HepG2 (cell line): ENCODE measurements at regions not wholly inside any gene's neighbourhood (a gene's known extent, or its start where the extent isn't known, plus 50 kb on each side); places are given as distances from the start of the nearest gene placed in this dataset.

Experiments used
- ATAC-seq: fragments of 200-7000 bp; cut with Tn5 transposase; 3 replicates; pipeline ENCODE4 v1.9.1; 2020; ENCODE audit warnings: mild to moderate bottlenecking, moderate library complexity
- BruUV-seq: library from RNA; stranded (reverse); fragments of 400-500 nt; replicated peaks from 2 replicates; lab custom pipeline; 2021; lab: Mats Ljungman, UMichigan
- CTCF ChIA-PET: fragments of 300-600 bp; formaldehyde crosslinking; extraction: SDS; loops from one replicate; lab custom pipeline; 2021; ENCODE audit warnings: low total read pairs, inconsistent platforms, low intra/inter-chr PET ratio; lab: Yijun Ruan, JAX
- POLR2A ChIA-PET: fragments of 350-600 bp; sonication (Branson Sonifier 250); formaldehyde crosslinking; loops from one replicate; lab custom pipeline; 2020; ENCODE audit warnings: antibody characterized with exemption, inconsistent platforms; lab: Yijun Ruan, JAX
- DNase-seq: peaks from one replicate; pipeline ENCODE4 v3.0.0-alpha.2; 2015; ENCODE audit warnings: low spot score
- FAIRE-seq: peaks from 3 replicates; lab custom pipeline; 2011; peaks lifted over from hg19 to GRCh38; lab: Jason Lieb, UNC
- H2AFZ ChIP-seq: one replicate; pipeline ENCODE4 v1.6.1; 2011; ENCODE audit warnings: low read length, inconsistent platforms
- H3K27ac ChIP-seq: fragments of 300-600 bp; 3 replicates; pipeline ENCODE4 v1.8.0; 2011; ENCODE audit warnings: mixed run types, mild to moderate bottlenecking, mixed read lengths, low read length, inconsistent platforms; ENCODE audit not compliant: insufficient read depth; ENCODE audit errors: extremely low read length
- H3K27me3 ChIP-seq, 2 experiments: fragments of 200-600 bp in 1 of 2; 2 replicates in 1 of 2; 3 replicates in 1 of 2; pipeline versions ENCODE4 v1.6.0 to v1.8.0; 2011; ENCODE audit warnings: low read length in 2 of 2, mild to moderate bottlenecking in 2 of 2, moderate library complexity in 2 of 2, inconsistent platforms in 1 of 2; ENCODE audit not compliant: insufficient read depth in 2 of 2, control insufficient read depth in 1 of 2
- H3K36me3 ChIP-seq, 2 experiments: fragments of 200-600 bp in 1 of 2; replicated peaks in 1 of 2; 2 replicates in 1 of 2; 3 replicates in 1 of 2; pipeline versions ENCODE4 v1.5.1 to v1.8.0; 2011; ENCODE audit warnings: low read length in 2 of 2, inconsistent platforms in 1 of 2; ENCODE audit not compliant: insufficient read depth in 2 of 2, control insufficient read depth in 1 of 2
- H3K4me1 ChIP-seq: 2 replicates; pipeline ENCODE4 v1.5.1; 2012; ENCODE audit warnings: low read length, inconsistent platforms; ENCODE audit not compliant: insufficient read depth
- H3K4me2 ChIP-seq: 2 replicates; pipeline ENCODE4 v1.6.0; 2011; ENCODE audit warnings: low read depth, low read length, inconsistent platforms
- H3K4me3 ChIP-seq, 3 experiments: fragments of 200-600 bp in 1 of 3; sonication (generic), shearing (Covaris generic) in 1 of 3; replicated peaks in 1 of 3; 2 replicates each; pipeline ENCODE4 v1.5.1; 2011 to 2016; ENCODE audit warnings: low read length in 3 of 3, inconsistent platforms in 2 of 3, low read depth in 2 of 3, mild to moderate bottlenecking in 2 of 3, control low read depth in 1 of 3, mixed read lengths in 1 of 3; ENCODE audit not compliant: insufficient read depth in 1 of 3
- H3K79me2 ChIP-seq: one replicate; pipeline ENCODE4 v1.6.1; 2011; ENCODE audit warnings: low read length, inconsistent platforms; ENCODE audit not compliant: insufficient read depth
- H3K9ac ChIP-seq: 2 replicates; pipeline ENCODE4 v1.6.0; 2011; ENCODE audit warnings: mild to moderate bottlenecking, low read depth, low read length, inconsistent platforms; ENCODE audit not compliant: insufficient read depth
- H3K9me3 ChIP-seq: 2 replicates; pipeline ENCODE4 v1.5.1; 2012; ENCODE audit warnings: mild to moderate bottlenecking, low read length
- H4K20me1 ChIP-seq: 2 replicates; pipeline ENCODE4 v1.6.0; 2011; ENCODE audit warnings: inconsistent platforms, mild to moderate bottlenecking, low read length, moderate library complexity; ENCODE audit not compliant: insufficient read depth
- AKAP8 ChIP-seq: sonication (generic); formaldehyde crosslinking; IDR thresholded peaks from 2 replicates; pipeline ENCODE4 v1.5.1; 2020; ENCODE audit warnings: mild to moderate bottlenecking, missing genetic modification reagents
- ARNTL ChIP-seq: sonication (generic); formaldehyde crosslinking; IDR thresholded peaks from 2 replicates; pipeline ENCODE4 v1.4.0; 2020; ENCODE audit warnings: mild to moderate bottlenecking, missing genetic modification reagents
- DBP ChIP-seq: sonication (generic); formaldehyde crosslinking; IDR thresholded peaks from 2 replicates; pipeline ENCODE4 v1.4.0; 2020; ENCODE audit warnings: missing genetic modification reagents; ENCODE audit errors: not compliant biosample characterization
- ELF1 ChIP-seq: sonication (generic); formaldehyde crosslinking; IDR thresholded peaks from 2 replicates; pipeline ENCODE4 v1.4.0; 2020; ENCODE audit warnings: missing genetic modification reagents
- MBD4 ChIP-seq: IDR thresholded peaks from 2 replicates; pipeline ENCODE4 v1.6.1; 2012; ENCODE audit warnings: low read length, inconsistent platforms, borderline replicate concordance
- MTA1 ChIP-seq: sonication (generic); formaldehyde crosslinking; IDR thresholded peaks from 2 replicates; pipeline ENCODE4 v1.4.0; 2020; ENCODE audit warnings: missing genetic modification reagents, mild to moderate bottlenecking, borderline replicate concordance
- NCOA5 ChIP-seq: sonication (generic); formaldehyde crosslinking; IDR thresholded peaks from 2 replicates; pipeline ENCODE4 v1.4.0; 2020; ENCODE audit warnings: missing genetic modification reagents
- ONECUT2 ChIP-seq: sonication (generic); formaldehyde crosslinking; IDR thresholded peaks from 2 replicates; pipeline ENCODE4 v1.4.0; 2020; ENCODE audit warnings: missing genetic modification reagents
- SNAI1 ChIP-seq: sonication (generic); formaldehyde crosslinking; IDR thresholded peaks from 2 replicates; pipeline ENCODE4 v1.5.0; 2020; ENCODE audit warnings: mild to moderate bottlenecking, missing genetic modification reagents, borderline replicate concordance
- ZFP62 ChIP-seq: sonication (generic); formaldehyde crosslinking; IDR thresholded peaks from 2 replicates; pipeline ENCODE4 v1.4.0; 2020; ENCODE audit warnings: missing genetic modification reagents
- ZNF280B ChIP-seq: sonication (generic); formaldehyde crosslinking; IDR thresholded peaks from 2 replicates; pipeline ENCODE4 v1.5.0; 2020; ENCODE audit warnings: missing genetic modification reagents, mild to moderate bottlenecking, borderline replicate concordance
- ZNF562 ChIP-seq: sonication (generic); formaldehyde crosslinking; IDR thresholded peaks from 2 replicates; pipeline ENCODE4 v1.8.0; 2022; ENCODE audit warnings: missing genetic modification reagents, borderline replicate concordance
- ZSCAN25 ChIP-seq: sonication (generic); formaldehyde crosslinking; IDR thresholded peaks from 2 replicates; pipeline ENCODE4 v1.8.0; 2022; ENCODE audit warnings: mild to moderate bottlenecking, missing genetic modification reagents
- WGBS: methylation state at CpG from one replicate; pipeline ENCODE4 v1.1.6; 2017; ENCODE audit warnings: low lambda C conversion rate; 5-methylcytosine and 5-hydroxymethylcytosine counted together
- in situ Hi-C: cut with HindIII; loops from 2 replicates; pipeline ENCODE4 v1.10.0; 2017; ENCODE audit warnings: low pct_unique_long_range_greater_than_20kb; ENCODE audit not compliant: extremely low pct_ligation_motif_present
- intact Hi-C: fragments of 100-400 bp; cut with micrococcal nuclease; formaldehyde crosslinking; loops from one replicate; pipeline ENCODE4 v1.10.0; 2022; ENCODE audit not compliant: unreplicated experiment
- TF ChIP-seq, protein P1 (sequence below): sonication (generic); formaldehyde crosslinking; IDR thresholded peaks from 2 replicates; pipeline ENCODE4 v1.4.0; 2020; ENCODE audit warnings: missing genetic modification reagents
- TF ChIP-seq, protein P2 (sequence below): sonication (generic); formaldehyde crosslinking; IDR thresholded peaks from 2 replicates; pipeline ENCODE4 v1.4.0; 2020; ENCODE audit warnings: missing genetic modification reagents

GRCh38 chr10:78524342-78524741 is 490.7 kb downstream of the RPS24 start (continued):
- TF ChIP-seq, protein P1, sequence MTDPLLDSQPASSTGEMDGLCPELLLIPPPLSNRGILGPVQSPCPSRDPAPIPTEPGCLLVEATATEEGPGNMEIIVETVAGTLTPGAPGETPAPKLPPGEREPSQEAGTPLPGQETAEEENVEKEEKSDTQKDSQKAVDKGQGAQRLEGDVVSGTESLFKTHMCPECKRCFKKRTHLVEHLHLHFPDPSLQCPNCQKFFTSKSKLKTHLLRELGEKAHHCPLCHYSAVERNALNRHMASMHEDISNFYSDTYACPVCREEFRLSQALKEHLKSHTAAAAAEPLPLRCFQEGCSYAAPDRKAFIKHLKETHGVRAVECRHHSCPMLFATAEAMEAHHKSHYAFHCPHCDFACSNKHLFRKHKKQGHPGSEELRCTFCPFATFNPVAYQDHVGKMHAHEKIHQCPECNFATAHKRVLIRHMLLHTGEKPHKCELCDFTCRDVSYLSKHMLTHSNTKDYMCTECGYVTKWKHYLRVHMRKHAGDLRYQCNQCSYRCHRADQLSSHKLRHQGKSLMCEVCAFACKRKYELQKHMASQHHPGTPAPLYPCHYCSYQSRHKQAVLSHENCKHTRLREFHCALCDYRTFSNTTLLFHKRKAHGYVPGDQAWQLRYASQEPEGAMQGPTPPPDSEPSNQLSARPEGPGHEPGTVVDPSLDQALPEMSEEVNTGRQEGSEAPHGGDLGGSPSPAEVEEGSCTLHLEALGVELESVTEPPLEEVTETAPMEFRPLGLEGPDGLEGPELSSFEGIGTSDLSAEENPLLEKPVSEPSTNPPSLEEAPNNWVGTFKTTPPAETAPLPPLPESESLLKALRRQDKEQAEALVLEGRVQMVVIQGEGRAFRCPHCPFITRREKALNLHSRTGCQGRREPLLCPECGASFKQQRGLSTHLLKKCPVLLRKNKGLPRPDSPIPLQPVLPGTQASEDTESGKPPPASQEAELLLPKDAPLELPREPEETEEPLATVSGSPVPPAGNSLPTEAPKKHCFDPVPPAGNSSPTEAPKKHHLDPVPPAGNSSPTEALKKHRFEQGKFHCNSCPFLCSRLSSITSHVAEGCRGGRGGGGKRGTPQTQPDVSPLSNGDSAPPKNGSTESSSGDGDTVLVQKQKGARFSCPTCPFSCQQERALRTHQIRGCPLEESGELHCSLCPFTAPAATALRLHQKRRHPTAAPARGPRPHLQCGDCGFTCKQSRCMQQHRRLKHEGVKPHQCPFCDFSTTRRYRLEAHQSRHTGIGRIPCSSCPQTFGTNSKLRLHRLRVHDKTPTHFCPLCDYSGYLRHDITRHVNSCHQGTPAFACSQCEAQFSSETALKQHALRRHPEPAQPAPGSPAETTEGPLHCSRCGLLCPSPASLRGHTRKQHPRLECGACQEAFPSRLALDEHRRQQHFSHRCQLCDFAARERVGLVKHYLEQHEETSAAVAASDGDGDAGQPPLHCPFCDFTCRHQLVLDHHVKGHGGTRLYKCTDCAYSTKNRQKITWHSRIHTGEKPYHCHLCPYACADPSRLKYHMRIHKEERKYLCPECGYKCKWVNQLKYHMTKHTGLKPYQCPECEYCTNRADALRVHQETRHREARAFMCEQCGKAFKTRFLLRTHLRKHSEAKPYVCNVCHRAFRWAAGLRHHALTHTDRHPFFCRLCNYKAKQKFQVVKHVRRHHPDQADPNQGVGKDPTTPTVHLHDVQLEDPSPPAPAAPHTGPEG: no peak
- TF ChIP-seq NCOA5 (no peak), ZNF280B (CRISPR knock-in tag) (no peak), MBD4 (no peak)

DNA sequence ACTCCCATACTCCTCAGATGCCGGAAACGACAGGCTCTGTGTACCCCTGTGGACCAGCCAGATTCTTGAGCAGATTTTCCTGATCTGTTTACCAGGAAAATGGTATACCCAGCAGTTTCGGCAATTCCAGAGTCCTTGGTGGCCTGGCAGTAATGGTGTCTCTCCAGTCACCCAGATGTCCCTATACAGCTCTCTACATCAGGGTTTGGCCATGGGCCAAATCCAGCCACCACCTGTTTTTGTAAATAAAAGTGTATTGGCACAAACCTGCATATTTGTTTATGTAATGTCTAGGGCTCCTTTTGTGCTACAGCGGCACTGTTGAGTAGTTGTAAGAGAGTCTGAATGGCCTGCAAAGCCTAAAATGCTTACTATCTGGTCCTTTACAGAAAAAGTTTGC is 491.3 kb downstream of the RPS24 start:
- no peak for ATAC-seq
- H3K9ac ChIP-seq: no peak overlapping the region
- H3K4me2 ChIP-seq: no peak overlapping the region
- no peak for FAIRE-seq
- no peak overlapping the region for H3K4me3 ChIP-seq
- H4K20me1 ChIP-seq: no peaks in the 10 kb centered on the region
- WGBS: 79% methylated on average over 4 of the region's 4 CpGs
- ChIA-PET POLR2A (no interaction called here), CTCF (no interaction called here)
- H3K36me3 ChIP-seq: no peaks in the 10 kb centered on the region
- H3K79me2 ChIP-seq: no peaks in the 10 kb centered on the region
- no peaks in the 10 kb centered on the region for H3K9me3 ChIP-seq
- no peak for DNase-seq
- no TSS peak for BruUV-seq
- H2AFZ ChIP-seq: no peak overlapping the region
- no peaks in the 10 kb centered on the region for H3K27me3 ChIP-seq
- in situ Hi-C loops: no loop called here
- peaks cover 80% of the 10 kb centered on the region for H3K4me1 ChIP-seq
- no peak overlapping the region for H3K27ac ChIP-seq
- intact Hi-C loops: no loop called here
- TF ChIP-seq ELF1 (no peak), SNAI1 (no peak), ARNTL (no peak), ONECUT2 (CRISPR knock-in tag) (no peak), ZNF562 (CRISPR knock-in tag) (no peak), MTA1 (CRISPR knock-in tag) (no peak), ZFP62 (CRISPR knock-in tag) (no peak), DBP (CRISPR knock-in tag) (no peak), ZSCAN25 (CRISPR knock-in tag) (no peak), AKAP8 (CRISPR knock-in tag) (no peak)
- TF ChIP-seq, protein P2, sequence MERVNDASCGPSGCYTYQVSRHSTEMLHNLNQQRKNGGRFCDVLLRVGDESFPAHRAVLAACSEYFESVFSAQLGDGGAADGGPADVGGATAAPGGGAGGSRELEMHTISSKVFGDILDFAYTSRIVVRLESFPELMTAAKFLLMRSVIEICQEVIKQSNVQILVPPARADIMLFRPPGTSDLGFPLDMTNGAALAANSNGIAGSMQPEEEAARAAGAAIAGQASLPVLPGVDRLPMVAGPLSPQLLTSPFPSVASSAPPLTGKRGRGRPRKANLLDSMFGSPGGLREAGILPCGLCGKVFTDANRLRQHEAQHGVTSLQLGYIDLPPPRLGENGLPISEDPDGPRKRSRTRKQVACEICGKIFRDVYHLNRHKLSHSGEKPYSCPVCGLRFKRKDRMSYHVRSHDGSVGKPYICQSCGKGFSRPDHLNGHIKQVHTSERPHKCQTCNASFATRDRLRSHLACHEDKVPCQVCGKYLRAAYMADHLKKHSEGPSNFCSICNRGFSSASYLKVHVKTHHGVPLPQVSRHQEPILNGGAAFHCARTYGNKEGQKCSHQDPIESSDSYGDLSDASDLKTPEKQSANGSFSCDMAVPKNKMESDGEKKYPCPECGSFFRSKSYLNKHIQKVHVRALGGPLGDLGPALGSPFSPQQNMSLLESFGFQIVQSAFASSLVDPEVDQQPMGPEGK (CRISPR knock-in tag): no peak
